ENCODE measurements at regions not wholly inside any gene's neighbourhood (a gene's known extent, or its start where the extent isn't known, plus 50 kb on each side); places are given as distances from the start of the nearest gene placed in this dataset.
"Not testable (repeated sequence)": the region's sequence is repeated elsewhere in the genome, so short reads cannot be mapped to it uniquely, and the experiment has no call there.

DNA sequence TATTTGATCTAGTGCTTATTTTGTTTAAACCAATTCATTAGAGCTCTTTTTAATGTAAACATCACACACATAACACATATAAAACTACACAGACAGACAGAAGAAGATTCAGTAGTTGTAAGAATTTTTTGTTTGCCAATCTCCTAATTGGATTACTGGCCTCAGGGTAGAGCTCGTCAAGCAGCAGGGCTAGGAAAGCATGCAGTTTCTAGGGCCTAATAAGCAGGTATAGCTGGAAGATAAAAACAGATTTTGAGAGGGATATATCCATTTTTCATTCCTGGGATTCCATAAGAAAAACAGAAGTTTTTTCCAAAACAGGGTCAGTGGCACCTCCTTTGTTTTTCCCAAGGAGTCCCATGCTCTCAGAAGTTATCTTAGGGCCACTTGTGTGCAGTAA lies 265.2 kb upstream of the SGO1 start:
- DNase-seq: no peak

DNA sequence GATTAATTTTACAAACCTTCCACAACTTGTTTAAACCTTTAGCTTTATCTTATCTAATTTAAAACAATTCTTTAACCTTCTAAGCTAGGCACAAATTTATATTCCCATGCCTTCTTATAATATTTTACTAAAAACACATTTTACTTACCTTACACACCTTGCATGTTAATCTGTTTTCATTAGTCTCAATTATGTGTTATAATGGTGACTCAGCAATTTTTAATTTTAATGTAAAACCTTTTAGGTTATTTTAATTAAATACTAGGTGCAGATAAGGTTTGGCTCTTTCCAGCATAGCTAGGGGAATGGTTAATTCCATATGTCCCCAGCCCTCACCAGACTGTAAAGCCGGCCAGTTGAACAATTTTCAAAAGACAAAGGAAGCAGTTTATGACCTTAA lies 264.6 kb upstream of the SGO1 start:
- DNase-seq: no peak

DNA sequence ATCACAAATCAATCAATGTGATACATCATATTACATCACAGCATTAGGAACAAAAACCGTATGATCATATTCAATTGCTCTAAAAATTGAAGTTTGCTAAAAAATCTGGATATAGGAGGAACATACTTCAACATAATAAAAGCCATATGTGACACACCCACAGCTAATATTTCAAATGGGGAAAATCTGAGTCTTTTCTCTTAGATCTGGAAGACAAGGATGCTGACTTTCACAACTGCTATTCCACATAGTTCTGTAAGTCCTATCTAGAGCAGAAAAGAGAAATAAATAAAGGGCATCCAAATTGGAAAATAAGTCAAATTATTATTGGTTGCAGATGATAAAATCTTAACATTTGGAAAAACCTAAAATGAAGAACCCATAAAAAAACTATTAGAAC lies 256.8 kb upstream of the SGO1 start:
- DNase-seq: no peak

DNA sequence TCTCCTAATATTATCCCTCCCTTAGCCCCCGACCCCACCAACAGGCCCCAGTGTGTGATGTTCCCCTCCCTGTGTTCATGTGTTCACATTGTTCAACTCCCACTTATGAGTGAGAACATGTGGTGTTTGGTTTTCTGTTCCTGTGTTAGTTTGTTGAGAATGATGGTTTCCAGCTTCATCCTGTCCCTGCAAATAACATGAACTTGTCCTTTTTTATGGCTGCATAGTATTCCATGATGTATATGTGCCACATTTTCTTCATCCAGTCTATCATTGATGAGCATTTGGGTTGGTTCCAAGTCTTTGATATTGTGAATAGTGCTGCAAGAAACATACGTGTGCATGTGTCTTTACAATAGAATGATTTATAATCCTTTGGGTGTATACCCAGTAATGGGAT lies 241.3 kb upstream of the SGO1 start:
- not testable (repeated sequence) for DNase-seq

DNA sequence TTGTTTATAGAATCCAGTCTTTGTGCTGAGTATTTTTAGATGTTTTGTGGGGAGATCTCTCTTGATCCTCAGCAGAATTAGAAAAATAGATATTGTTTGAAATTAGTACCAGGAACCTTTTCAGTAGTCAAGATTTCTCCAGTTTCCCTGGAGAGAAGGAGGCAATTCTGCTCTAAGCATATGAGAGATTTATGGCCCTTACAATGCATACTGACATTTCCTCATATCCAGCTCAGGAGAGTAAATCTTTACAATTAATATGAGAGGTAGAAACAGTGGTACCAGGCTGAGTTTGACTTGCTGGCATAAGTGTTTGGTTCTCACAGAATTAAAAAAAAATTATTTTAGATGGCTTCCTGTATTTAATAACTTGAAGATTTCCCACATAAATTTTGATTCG lies 239.1 kb upstream of the SGO1 start:
- DNase-seq: no peak

DNA sequence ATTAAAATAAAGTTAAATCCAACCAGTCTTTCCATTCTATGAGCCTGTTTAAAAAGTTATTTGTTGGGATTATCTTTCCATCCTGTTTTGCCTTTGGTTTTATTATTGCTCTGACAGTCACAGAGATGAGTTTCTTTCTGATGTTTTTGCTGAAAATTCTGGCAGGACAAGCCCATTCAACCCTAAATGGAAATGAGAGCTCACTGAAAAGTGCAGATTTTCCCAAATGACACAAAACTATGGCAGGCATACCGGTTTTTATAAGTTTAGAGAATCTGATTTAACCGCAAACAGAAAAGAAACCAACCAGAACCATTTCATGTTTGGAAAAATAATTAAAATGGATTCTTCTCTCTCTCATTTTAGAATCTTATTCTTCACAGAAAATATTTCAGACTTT lies 238.1 kb upstream of the SGO1 start:
- DNase-seq: no peak

DNA sequence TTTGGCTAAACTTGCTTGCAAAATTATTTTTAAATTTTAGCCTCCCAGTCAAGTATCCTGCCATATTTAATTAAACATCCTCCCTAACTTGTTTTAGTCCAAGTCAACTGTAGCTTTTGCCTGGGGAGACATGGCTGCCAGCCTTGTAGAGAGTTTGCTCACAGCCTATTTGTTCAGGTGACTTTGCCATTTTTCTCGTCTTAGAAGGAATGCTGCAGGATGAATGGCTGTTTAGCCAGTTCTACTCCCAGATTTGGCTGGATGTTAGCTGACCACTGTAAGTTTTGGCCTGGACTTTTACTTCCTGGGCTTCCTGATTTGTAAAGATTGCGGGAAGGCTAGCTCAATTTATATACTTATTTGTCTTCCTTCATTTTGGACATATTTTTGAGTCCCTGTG lies 236.4 kb upstream of the SGO1 start:
- DNase-seq: no peak

DNA sequence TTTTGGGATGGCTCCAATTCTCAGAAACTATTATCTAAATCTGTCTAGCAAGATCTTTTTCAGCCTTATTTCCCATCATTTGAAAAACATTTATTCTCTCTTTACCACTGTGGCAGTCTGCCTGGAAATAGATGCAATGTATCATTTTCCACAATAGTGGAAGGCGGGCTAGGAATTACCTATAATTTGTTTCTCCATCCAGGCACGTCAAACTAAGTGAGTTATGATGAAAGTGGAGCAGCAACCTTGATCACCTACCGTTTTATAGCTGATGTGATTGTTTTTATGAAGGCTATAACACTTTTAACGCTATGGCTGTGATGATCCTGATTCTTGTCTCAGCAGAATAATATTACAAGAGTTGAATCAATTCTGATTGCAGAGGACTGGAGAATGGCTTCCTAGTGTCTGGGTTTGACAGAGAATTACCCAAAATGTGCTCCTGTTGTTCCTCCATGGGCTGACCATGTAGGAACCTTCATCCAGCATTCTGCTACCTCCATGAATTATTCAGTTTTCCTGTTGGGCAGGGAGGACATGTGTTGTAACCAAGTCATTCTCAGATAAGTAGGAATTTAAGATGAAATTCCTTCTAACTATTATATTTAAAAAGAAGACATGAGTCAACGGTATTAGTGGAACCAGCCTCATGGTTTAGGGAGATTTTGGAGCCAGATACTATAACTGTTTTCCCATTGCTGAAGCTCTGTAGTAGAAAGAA lies 231.5 kb upstream of the SGO1 start:
- peak; percentile 0 to 65 for DNase-seq

DNA sequence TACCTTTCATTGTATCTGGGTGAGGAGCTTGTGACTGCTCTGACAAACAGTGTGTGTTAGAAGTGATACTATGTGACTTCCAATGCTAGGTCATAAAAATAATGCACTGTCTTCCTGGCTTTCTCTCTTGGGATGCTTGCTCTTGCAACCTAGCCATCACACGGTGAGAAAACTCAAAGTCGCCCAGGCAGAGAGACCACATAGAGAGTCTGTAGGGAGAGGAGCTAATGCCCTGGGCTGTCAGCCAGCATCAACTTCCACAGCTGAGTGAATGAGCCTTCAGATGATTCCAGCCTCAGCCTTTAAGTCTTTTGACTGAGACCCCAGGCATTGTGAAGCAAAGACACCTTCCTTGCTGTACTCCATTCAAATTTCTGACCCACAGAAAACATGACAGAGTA lies 220.6 kb upstream of the SGO1 start:
- DNase-seq: no peak

DNA sequence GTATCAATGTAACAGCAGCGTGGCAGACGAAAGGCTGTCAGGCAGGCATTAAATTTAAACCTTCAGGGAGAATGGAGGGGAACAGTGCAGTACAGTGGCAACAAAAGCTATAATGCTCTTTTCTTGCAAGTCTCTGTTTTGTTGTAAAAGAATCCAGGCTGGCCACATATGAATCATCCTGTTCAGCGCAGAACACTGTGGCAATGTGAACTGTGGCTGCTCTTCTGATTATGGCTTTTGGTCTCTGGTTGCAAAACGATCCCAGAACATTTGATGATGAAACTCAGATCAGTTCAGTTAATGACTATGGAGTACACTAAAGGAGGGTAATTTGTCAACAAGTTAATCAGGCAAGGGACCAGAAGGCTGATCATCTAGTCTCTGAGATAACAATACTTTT lies 219.7 kb upstream of the SGO1 start:
- DNase-seq: no peak

DNA sequence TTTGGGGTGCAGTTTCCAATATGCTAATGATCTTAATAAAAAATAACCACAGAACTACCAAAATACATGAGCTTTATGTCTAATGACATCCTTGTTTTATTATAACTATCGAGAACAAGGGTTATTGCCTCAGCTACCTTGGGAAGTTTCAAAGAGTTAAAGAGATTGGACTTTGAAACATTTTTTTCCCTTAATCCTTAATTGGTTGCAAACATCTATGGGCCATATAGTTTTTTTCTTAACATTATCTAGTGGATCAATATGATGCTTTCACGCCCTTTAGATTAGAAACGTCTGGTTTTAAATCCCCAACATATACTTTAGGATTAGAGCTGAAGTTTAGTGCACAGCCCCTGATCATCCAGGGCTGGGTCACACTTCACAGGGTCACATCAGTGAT lies 219.2 kb upstream of the SGO1 start:
- no peak for DNase-seq

DNA sequence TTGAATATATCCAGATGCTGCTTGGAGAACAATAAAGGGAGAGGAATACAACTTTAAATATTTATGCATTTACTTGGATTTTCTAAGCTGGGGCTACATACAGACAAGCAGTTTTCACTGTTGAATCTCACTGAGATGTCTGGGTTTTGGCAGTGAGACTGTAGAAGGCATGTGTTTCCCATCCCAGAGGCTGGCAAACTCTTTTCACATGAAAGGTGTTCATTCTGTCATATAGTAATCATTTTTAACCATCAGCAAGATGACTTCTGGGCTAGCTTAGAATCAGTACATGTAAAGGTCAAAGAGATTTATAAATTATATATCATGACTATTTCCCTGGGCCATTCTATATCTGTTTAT lies 218.7 kb upstream of the SGO1 start:
- DNase-seq: no peak

DNA sequence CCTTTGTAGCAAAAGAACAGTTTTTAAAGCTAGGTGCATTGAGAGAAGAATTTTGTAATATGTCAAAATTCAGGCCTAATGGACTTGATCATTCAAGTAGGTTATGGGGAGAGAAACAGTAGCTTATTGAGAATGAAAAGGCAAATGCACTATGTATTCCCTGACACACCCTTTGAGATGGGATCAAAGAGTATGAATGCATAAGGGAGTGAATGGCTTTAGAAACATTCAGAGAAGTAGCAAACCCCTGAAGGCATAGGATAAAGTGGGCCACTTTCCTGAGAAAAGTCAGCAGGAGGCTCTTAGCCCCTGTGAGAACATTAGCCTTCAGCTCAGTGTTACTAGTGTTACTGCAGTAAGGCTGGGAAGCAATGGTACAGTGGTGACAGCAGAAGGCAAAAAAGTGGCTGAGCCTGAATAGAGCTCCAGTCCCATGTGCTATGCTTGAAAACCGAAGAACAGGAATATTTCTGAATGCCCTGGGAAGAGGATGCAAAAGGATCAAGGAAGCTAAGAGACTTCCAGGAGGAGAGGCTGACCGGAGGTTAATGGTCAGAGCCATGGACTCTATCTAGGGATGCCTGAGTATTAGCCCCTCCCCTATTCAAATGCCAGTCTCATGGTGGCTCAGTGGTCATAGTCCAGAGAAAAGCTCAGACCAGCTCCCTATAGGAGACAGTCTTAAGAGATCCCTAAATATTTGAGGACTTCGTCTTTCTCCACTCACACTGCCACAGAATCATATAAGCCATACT lies 218.2 kb upstream of the SGO1 start:
- DNase-seq: no peak

DNA sequence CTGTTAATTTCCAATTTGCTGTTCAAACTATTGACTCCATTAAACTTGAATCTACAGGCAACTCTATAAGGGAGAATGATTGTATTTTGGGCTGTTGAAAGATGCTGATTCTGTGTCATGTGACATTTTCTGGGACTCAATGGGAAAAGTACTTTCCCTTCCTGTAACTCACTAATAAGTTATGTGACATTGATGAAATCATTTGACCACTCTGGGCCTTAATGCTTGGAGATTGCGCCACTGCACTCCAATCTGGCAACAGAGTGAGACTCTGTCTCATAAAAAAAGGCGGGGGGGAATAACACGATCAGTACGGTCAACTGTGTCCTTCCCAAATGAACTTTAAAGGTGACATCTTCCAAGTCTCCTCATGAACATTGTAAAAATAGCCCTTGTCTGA lies 215.2 kb upstream of the SGO1 start:
- no peak for DNase-seq

DNA sequence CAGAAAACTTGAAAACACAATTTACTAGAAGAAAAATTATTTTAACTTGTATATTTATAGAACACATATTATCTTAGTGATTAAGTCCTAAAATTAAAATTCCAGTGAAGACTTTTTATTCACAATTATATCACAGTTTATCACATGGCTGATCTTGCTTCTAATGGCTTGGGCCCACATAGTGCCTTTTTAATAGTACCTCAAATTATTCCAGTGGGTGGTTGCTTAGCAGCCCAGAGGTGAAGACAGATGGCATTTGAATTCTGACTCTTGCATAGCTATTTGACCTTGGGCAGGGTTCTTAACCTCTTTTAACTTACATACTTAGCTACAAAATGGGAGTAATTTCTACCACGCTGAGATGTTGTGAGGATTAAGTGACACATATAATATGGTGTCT lies 214.7 kb upstream of the SGO1 start:
- no peak for DNase-seq

DNA sequence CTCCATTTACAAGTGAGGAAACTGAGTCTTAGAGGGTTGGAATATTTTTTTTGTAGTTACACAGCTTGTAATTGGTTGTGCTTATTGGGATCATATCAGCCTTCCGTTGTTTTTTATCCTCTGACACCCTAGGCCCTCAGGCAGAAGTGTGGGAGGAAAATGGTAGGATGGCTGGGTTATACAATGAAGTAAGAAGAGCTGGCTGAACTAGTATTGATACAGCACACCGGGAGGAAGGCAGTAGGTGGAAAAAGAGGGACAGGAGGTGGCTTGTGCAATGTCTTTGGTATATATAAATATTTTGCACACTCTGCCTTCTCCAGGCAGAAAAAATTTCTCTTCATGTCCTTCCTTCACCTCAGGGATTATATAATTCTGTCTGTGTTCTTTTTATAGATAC lies 214.3 kb upstream of the SGO1 start:
- DNase-seq: no peak

DNA sequence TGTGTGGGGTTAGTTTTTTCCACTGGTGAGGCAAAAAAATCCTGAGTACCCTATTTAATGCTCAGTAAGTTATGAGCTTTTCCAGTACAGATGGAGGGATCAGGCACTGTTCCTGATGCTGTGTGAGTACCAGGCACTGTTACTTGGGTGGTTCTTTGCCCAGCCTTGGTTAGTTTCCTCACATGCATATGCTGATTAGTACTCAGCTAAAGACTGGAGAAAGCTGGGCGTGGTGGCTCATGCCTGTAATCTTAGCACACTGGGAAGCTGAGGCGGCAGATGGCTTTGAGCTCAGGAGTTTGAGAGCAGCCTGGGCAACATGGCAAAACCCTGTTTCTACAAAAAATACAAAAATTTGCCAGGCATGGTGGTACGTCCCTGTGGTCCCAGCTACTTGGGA lies 210.3 kb upstream of the SGO1 start:
- no peak for DNase-seq

DNA sequence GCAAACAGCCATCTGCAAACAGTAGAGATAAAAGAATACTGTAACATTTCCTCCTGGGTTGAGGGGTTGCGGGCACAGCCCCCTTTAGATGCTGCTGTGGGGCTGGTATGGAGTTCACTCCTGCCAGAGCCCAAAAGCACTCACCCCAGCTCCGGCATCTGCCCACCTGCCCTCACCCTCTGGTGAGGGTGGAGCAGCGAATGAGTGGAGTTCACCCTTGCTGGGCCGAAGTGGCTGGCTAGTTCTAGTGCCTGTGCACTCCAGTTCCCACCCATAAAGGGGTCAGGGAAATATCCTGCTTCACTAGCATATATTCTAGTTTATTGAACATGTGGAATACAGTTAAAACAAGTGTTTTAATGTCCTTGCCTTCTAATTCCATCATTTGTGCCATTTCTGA lies 209.7 kb upstream of the SGO1 start:
- no peak for DNase-seq

DNA sequence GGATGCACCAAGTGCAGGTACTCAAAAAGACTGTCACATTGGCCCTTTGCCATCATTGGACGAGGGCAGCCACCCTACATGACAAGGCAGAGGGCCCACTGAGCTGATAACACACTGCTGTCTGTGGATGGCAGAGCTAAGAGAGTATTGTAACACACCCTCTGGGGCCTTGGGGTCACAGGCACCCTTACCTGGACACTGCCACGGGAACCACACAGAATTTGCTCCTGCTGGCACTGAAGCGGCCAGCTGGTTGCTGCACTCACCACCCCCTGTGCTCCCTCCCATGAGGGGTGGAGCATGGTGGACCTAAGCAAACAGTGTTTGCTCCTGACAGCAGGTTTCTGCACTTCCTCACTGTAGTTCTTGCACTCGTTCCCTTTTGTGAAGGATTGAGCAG lies 208.2 kb upstream of the SGO1 start:
- DNase-seq: no peak

DNA sequence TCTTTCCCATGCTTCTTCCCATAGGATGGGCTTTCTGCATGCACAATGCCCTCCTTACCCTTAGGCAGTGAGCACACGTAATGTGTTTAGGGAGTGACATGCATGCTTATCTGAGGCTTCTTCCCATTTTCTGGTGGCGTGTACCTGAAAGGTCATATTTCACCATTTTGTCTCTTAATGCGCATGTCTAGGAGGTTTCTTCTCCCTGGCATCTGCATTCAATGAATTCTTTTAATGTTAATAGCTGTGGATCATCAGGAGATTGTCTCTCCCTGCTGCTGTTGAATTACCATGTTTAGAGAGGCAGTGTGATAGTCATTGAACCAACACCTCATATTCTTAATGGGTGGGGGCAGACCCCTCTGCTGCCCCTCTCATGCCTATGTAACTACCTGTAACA lies 205.6 kb upstream of the SGO1 start:
- no peak for DNase-seq

DNA sequence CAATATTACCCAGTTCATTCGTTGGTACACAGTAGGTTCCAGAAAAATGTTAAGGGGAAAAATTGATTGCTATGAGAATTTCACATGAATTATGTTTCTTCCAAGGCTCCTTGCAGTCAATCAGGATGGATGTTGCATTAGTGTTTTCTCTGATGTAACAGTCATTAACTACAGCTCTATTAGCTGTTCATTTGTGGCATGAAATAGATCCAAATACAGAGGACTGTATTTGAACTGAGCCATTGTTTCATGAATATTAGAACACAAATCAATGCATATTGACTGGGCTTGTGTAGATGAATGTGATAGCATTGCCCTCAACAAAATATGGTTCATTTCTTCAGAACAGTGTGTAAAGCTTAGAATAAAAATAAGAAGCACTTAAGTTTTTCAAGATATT lies 203.0 kb upstream of the SGO1 start:
- no peak for DNase-seq

DNA sequence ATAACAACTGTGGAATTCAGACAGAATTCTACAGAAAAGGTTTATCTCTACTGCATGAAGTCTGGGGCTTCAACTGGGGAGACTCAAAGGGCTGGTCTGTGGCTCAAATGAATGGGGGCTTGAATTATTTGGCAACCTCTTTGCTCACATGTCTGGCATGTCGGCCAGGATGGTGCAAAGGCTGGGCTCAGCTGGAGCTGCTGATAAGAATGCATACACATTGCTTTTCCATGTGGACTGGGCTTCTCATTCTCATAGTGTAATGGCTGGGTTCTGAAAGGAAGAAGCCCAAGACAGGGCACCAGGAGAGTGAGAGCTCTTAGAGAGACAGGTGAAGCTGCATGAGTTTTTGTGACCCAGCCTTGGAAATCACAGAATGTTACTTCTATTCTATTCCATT lies 194.3 kb upstream of the SGO1 start:
- DNase-seq: no peak

DNA sequence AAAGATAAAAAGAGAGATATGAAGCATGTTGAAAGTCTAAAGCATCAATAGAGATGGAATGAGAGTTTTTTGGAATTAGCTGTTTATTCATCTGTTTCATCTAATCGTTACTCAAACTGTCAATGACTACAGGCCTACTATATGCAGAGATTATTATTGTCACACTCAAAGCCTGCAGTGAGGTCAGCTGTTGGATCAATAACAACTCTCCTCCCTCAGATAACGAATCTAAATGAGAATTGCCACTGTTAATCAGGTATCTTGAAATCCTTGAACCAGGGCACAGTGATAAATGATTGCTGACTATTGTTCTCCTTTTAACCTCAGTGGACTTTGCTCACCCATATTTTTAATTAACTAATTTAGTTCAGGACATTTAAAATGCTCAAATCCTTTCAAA lies 192.3 kb upstream of the SGO1 start:
- no peak for DNase-seq

DNA sequence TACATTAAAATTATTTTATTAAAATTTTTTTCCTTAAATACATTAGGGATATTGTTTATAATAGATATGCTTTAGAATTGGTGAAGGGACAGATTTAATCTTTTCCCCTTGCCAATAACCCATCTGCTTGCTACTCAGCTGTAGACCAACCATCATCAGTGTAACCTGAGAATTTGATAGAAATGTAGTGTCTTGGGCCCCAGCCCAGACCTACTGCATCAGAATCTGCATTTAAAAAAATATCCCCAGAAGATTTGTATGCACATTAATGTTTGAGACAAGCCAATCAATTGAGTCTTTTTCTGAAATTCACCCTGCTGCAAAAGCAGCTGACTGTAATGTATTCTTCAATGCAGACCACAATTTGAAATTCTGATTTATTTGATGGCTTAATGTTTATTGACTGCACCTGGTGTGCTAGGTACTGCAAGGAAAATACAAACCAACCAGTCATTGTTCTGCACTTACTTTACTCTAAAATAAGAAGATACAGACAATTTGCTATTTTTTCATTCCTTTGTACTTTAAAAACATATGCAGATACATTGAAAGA lies 190.7 kb upstream of the SGO1 start:
- no peak for DNase-seq

DNA sequence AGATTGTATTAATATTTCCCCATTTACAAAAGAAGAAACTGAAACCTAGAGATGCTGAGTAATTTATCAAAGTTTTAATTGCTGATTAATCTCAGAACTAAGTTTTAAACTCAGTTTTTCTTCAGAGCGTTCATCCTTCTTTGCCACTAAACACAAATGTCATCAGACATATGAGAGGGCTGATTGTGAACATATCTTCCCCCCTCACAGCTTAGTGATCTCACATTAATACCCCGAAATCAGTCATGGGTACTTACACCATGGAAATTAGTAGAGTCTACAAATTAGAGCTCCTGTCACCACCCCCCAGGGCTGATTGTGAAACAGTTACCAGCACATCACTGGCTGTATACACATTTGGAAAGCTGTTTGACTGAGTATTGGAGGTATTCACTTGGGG lies 189.3 kb upstream of the SGO1 start:
- DNase-seq: no peak
